IMR-90 (cell line): ENCODE measurements at regions not wholly inside any gene's neighbourhood (a gene's known extent, or its start where the extent isn't known, plus 50 kb on each side); places are given as distances from the start of the nearest gene placed in this dataset.

ENCODE experiments used
- BHLHE40 ChIP-seq: fragments of 150-350 bp; IDR thresholded peaks from 2 replicates; pipeline ENCODE4 v1.6.1; 2016; ENCODE audit warnings: mild to moderate bottlenecking, low read depth, low read length
- CEBPB ChIP-seq: IDR thresholded peaks from 2 replicates; pipeline ENCODE4 v1.6.1; 2012; ENCODE audit warnings: low read depth, low read length, improper control_type of control experiment
- FOS ChIP-seq: fragments of 150-350 bp; IDR thresholded peaks from 2 replicates; pipeline ENCODE4 v1.6.1; 2016; ENCODE audit warnings: low read depth, low read length
- POLR2A ChIP-seq: IDR thresholded peaks from 2 replicates; pipeline ENCODE4 v1.6.1; 2012; ENCODE audit warnings: mild to moderate bottlenecking, low read depth, low read length
- TF ChIP-seq, protein P1 (sequence below): conservative IDR thresholded peaks from 2 replicates; pipeline ENCODE4 v1.5.1; 2012; ENCODE audit warnings: mild to moderate bottlenecking, low read depth, low read length, improper control_type of control experiment

DNA sequence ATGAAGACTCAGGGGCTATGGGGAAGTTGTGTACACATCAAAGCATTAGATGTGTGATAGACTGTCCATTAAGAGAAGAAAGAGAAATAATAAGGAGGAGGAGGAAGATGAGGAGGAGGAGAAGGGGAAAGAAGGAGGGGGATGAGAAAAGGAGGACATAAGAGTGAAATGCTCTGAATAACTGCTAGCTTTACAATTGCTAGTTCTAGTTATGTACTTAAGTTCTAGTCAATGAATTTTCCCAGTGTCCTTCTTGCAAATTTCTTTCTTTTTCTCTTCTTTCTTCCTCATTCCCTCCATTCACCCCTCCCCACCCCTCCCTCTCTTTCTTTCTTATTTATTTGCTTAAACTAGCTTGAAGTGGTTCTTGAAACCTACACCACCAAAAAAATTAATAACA lies 534.9 kb upstream of the GRAMD2B start:
- TF ChIP-seq CEBPB (no peak), BHLHE40 (no peak), FOS (no peak), POLR2A (no peak)
- TF ChIP-seq, protein P1, sequence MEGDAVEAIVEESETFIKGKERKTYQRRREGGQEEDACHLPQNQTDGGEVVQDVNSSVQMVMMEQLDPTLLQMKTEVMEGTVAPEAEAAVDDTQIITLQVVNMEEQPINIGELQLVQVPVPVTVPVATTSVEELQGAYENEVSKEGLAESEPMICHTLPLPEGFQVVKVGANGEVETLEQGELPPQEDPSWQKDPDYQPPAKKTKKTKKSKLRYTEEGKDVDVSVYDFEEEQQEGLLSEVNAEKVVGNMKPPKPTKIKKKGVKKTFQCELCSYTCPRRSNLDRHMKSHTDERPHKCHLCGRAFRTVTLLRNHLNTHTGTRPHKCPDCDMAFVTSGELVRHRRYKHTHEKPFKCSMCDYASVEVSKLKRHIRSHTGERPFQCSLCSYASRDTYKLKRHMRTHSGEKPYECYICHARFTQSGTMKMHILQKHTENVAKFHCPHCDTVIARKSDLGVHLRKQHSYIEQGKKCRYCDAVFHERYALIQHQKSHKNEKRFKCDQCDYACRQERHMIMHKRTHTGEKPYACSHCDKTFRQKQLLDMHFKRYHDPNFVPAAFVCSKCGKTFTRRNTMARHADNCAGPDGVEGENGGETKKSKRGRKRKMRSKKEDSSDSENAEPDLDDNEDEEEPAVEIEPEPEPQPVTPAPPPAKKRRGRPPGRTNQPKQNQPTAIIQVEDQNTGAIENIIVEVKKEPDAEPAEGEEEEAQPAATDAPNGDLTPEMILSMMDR: no peak
